ENCODE measurements at regions not wholly inside any gene's neighbourhood (a gene's known extent, or its start where the extent isn't known, plus 50 kb on each side); places are given as distances from the start of the nearest gene placed in this dataset.
"Not testable (repeated sequence)": the region's sequence is repeated elsewhere in the genome, so short reads cannot be mapped to it uniquely, and the experiment has no call there.

DNA sequence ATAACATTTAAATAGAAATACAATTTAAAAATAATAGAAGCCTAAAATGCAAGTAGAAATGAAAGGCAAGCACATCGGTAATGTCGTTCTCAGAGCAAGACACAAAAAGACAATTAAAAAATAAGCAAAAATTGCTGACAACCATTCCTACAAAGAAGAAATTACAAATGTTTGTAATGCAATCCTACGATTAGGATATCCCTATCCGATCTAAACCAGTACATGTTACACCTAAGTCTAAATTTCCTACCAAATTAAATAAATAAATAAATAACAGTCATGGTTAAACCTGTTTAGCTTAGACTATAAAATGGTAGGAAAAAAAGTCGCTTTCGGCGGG lies 90.0 kb downstream of the ANXA2R start:
- intact Hi-C loops (cut with micrococcal nuclease), result loop anchor here (1.0 to 5.0 kb wide), 5 partner anchors 115 to 607 kb away; partner anchors contain the start of genes PAIP1, TMEM267 and ZNF131

GRCh38 chr5:42949348-42950115 lies 90.6 kb downstream of the ANXA2R start:
- intact Hi-C loops (cut with micrococcal nuclease), result loop anchor here (1.0 to 5.0 kb wide), 8 partner anchors 40 to 607 kb away; partner anchors contain the start of genes PAIP1, TMEM267 and ZNF131

DNA sequence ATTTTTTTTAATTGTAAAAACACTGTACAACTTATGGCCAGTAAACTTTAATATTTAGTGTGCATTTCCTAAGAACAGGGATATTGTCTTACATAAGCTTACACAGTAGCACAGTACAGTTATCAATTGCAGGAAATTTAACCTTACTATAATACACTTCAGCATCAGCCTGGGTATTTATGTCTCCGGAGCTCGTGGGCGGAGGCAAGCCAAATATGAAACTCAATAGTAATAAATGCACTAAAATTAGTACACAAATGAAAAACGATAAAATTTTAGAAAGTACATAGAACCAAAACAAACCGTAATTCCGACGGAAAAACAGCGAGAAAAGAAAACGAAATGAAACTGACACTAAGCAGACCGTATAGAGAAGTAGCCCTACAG lies 91.2 kb downstream of the ANXA2R start:
- intact Hi-C loops (cut with micrococcal nuclease), result loop anchor here (1.0 to 2.0 kb wide), 3 partner anchors 40 to 448 kb away; no protein-coding TSS in a partner anchor

GRCh38 chr5:42944989-42945388 lies 95.1 kb downstream of the ANXA2R start:
- intact Hi-C loops (cut with micrococcal nuclease), result no loop called here

- intact Hi-C loops (cut with micrococcal nuclease), result no loop called here
Observed at GRCh38 chr5:42943931-42944631, 96.0 kb downstream of the ANXA2R start.

- intact Hi-C loops (cut with micrococcal nuclease), result no loop called here
Observed at GRCh38 chr5:42940853-42941252, 99.3 kb downstream of the ANXA2R start.

DNA sequence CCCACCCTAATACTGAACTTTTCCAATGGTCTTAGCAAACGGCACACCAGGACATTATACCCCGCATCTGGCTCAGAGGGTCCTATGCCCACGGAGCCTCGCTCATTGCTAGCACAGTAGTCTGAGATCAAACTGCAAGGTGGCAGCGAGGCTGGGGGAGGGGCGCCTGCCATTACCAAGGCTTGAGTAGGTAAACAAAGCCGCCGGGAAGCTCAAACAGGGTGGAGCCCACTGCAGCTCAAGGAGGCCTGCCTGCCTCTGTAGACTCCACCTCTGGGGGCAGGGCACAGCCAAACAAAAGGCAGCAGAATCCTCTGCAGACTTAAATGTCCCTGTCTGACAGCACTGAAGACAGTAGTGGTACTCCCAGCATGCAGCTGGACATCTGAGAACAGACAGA lies 108.1 kb downstream of the ANXA2R start:
- intact Hi-C loops (cut with micrococcal nuclease), result not testable (repeated sequence)

DNA sequence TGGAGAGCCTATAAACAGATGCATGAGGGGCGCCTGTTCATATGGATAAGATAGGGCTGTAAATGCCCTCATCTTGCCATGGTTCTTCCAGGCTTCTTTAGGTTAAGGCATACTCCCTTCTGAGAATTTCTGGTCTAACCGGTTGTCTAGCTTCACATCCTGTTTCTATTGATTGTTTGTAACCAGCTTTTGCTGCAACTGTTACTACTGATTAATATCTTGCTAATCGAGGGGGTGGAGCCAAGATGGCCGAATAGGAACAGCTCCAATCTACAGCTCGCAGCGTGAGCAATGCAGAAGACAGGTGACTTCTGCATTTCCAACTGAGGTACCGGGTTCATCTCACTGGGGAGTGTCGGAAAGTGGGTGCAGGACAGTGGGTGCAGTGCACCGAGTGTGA lies 108.7 kb downstream of the ANXA2R start:
- intact Hi-C loops (cut with micrococcal nuclease), result not testable (repeated sequence)

DNA sequence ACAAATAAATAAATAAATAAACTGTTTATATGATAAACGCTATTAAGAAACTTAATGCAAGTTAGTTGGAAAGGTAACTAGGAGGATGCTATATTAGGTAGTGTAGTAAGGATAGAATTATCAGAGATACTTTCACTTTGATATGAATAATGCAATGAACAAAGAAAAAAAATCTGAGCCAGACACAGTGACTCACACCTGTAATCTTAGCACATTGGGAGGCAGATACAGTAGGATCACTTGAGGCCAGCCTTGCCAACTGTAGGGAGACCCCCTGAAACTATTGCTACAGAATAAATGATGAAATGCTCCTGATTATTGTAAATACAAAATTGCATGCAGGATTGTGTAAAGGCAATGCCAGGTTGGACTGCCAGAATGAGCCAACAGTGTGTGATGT lies 109.2 kb downstream of the ANXA2R start:
- intact Hi-C loops (cut with micrococcal nuclease), result no loop called here

DNA sequence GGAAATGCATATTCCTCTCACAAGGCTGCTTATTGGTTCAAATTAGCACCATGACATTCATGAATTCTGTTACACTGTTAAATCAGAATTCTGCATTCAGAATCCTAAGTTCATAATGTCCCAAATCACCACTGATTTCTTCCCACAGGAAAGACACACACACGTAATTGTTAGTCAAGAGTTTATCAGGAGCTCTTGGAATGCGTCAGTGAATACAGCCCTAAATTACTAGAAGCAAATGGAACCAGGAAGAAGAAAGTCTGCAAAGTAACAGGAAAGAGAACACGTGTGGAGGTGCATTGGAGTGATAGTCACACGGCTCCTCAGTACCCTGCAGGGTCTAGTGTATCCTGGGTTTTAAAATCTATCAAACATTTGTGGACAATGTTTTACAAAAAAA lies 110.2 kb downstream of the ANXA2R start:
- intact Hi-C loops (cut with micrococcal nuclease), result no loop called here

GRCh38 chr5:42927730-42928129 lies 112.4 kb downstream of the ANXA2R start:
- intact Hi-C loops (cut with micrococcal nuclease), result no loop called here

DNA sequence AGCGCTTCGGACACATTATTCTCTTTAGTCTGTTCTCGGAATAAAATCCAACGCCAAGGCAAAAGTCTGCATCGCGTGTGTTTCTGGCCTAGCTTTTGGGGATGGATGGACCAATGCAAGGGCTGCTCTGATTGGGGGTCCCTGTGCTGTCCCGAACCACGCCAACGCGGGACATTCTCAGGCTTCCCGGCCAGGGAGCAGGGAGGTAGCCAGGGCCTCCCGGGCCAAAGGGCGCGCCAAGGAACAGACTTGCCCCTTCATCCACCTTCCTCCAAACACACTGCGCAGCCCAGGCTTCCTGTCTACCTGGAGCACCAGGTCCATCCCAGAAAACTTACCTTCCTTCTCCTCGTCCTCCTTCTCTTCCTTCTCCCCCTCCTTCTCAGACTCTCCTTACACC lies 113.0 kb upstream of the SELENOP start:
- intact Hi-C loops (cut with micrococcal nuclease), result no loop called here

DNA sequence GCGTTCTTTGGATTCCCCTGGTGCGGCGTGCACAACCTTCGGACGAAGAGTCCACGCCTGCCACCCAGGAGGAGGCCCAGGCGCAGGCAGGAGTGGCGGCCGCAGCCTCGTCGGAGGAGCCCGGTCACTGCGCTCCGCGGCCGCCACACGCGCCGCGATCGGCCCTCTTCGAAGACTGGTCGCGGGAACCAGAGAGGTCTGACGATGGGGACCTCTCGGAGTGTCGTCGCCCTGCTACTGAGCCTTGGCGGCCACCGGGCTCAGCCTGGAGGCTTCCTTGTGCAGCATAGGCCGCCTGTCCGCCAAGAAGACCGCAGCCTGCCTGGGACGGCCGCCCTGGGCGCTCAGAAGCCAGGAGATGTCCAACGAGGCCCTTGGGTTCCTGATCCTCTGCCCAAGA lies 112.5 kb upstream of the SELENOP start:
- intact Hi-C loops (cut with micrococcal nuclease), result no loop called here

DNA sequence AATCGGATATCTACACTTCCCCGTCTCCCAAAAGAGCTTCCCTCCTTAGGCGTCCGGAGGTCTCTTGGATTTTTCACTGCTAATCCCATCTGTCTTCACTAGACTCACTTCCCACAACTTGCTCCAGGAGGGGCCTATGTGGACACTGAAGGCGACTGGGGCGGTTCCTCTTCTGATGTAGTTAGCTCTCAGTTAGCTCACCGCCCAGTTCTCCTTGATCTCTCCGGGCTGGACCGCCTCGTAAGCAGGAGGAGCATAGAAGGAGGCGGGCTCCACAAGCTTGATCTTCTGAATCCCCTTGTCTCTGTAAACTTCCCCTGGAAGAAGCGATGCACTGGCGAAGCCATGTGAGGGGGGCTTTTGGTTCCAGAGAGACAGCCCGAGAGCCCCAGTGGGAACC lies 112.0 kb upstream of the SELENOP start:
- intact Hi-C loops (cut with micrococcal nuclease), result no loop called here

GRCh38 chr5:42919600-42919999 lies 107.9 kb upstream of the SELENOP start:
- intact Hi-C loops (cut with micrococcal nuclease), result no loop called here

GRCh38 chr5:42915306-42915866 lies 103.7 kb upstream of the SELENOP start:
- intact Hi-C loops (cut with micrococcal nuclease), result no loop called here

DNA sequence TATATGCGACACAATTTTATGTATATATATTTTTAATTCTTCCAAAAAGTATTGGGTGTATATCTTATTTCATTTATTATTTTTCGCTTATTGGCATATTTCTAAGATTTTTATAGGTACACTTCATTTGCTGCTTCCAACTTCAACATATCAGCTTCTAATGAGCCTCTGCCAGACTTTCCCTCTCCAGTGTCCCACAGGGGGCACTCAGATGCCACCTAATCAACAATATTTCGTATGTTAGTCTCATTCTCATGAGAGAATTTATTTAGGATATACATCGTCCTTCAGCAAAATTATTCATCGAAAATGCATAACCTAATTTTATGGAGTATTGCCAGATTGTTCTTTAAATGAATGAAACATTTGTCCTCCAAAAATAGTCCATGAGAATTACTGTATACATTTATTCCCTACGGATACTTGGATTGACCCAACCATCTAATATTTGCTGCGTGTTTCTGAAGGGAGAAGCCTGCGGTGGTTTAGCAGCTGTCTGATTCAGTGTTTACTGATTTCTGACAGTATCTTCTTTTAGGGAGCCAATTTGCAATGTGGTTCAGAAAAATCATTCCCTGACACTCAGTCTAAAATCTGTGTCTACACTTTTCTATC lies 100.6 kb upstream of the SELENOP start:
- intact Hi-C loops (cut with micrococcal nuclease), result no loop called here

DNA sequence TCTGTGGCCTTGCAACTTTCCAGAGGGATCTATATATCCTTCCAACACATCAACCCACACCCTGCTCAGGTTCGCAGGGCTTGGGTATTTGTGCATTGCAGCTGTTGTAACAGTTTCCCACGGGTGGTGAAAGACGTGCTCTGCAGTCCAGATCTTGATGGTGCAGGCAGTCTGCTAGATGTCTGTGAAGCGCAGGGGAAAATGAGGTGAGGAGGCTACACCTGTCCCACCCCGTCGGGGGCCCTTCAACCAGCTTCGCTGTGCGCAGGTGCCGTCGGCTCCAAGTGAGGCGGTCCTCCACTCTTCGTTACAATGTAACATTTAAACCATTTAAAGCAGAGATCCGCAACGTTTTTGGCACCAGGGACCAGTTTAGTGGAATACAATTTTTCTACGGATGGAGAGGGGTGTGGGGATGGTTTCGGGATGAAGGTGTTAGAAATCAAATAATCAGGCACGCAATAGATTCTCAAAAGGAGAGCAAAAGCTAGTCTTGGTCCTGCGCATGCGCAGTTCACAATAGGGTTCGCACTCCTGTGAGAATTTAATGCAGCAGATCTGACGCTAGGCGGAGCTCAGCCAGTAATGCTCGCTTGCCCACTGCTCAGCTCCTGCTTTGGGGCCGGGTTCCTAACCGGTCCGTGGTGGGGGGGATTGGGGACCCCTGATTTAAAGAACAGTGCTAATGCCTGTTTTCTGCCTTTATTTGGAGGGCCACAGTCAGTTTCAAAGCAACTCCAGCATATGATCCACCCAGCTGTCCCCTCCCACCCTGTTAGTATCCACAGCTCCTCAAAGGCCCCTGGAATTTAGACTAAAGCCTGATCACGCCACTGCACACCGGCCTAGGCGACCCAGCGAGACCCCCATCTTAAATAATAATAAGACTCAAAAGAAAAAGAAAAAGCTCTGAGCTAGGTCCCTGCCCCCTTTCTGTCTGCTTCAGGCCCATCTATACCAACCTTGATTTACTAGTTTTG lies 97.1 kb upstream of the SELENOP start:
- intact Hi-C loops (cut with micrococcal nuclease), result loop anchor here (1.0 to 5.0 kb wide), 9 partner anchors 41 to 574 kb away; partner anchors contain the start of genes ANXA2R, HMGCS1 and TMEM267

GRCh38 chr5:42908086-42908485 lies 96.4 kb upstream of the SELENOP start:
- intact Hi-C loops (cut with micrococcal nuclease), result loop anchor here (2.0 to 5.0 kb wide), 4 partner anchors 113 to 574 kb away; partner anchors contain the start of genes HMGCS1 and TMEM267

GRCh38 chr5:42905827-42906226 lies 94.1 kb upstream of the SELENOP start:
- intact Hi-C loops (cut with micrococcal nuclease), result loop anchor here (5.0 kb wide), 2 partner anchors 406 to 576 kb away; partner anchors contain the start of genes HMGCS1 and TMEM267
